KOPT-K1 (cell line): ENCODE measurements at regions not wholly inside any gene's neighbourhood (a gene's known extent, or its start where the extent isn't known, plus 50 kb on each side); places are given as distances from the start of the nearest gene placed in this dataset.

Experiments
- H3K27ac ChIP-seq: fragments of 200-600 bp; sonication (generic); 2 replicates; pipeline ENCODE4 v1.5.1; 2016; ENCODE audit warnings: antibody characterized with exemption, mild to moderate bottlenecking, low read depth, low read length; ENCODE audit not compliant: poor library complexity, severe bottlenecking
- H3K36me3 ChIP-seq: fragments of 200-600 bp; sonication (generic); 2 replicates; pipeline ENCODE4 v1.5.1; 2017; ENCODE audit warnings: antibody characterized with exemption, mild to moderate bottlenecking, low read length, moderate library complexity; ENCODE audit not compliant: insufficient read depth
- H3K9me3 ChIP-seq: fragments of 200-600 bp; sonication (generic); 2 replicates; pipeline ENCODE4 v1.5.1; 2017; ENCODE audit warnings: antibody characterized with exemption, low read length, mild to moderate bottlenecking; ENCODE audit not compliant: insufficient read depth, poor library complexity, severe bottlenecking

- no peak overlapping the region for H3K27ac ChIP-seq
- H3K9me3 ChIP-seq = no peaks in the 10 kb centered on the region
- no peaks in the 10 kb centered on the region for H3K36me3 ChIP-seq
These were observed 946.2 kb downstream of the STPG2 start for GRCh38 chr4:97197106-97197505.

GRCh38 chr4:97208749-97209148 is 934.5 kb downstream of the STPG2 start:
- H3K27ac ChIP-seq = no peak overlapping the region
- no peaks in the 10 kb centered on the region for H3K9me3 ChIP-seq
- no peaks in the 10 kb centered on the region for H3K36me3 ChIP-seq

- Histone ChIP-seq H3K27ac (no peak overlapping the region), H3K9me3 (no peaks in the 10 kb centered on the region), H3K36me3 (no peaks in the 10 kb centered on the region)
These were observed 927.8 kb downstream of the STPG2 start for GRCh38 chr4:97215409-97215941.

GRCh38 chr4:97216046-97216445 is 927.2 kb downstream of the STPG2 start:
- H3K27ac ChIP-seq = no peak overlapping the region
- no peaks in the 10 kb centered on the region for H3K36me3 ChIP-seq
- H3K9me3 ChIP-seq = no peaks in the 10 kb centered on the region

GRCh38 chr4:97235521-97235920 is 907.8 kb downstream of the STPG2 start:
- no peak overlapping the region for H3K27ac ChIP-seq

GRCh38 chr4:97238956-97239666 is 904.2 kb downstream of the STPG2 start:
- Histone ChIP-seq H3K36me3 (no peaks in the 10 kb centered on the region), H3K9me3 (no peaks in the 10 kb centered on the region), H3K27ac (no peak overlapping the region)

More at GRCh38 chr4:97235521-97235920, 907.8 kb downstream of the STPG2 start:
- Histone ChIP-seq H3K9me3 (no peaks in the 10 kb centered on the region), H3K36me3 (no peaks in the 10 kb centered on the region)

GRCh38 chr4:97239667-97239997 is 903.6 kb downstream of the STPG2 start:
- Histone ChIP-seq H3K36me3 (no peaks in the 10 kb centered on the region), H3K27ac (no peak overlapping the region), H3K9me3 (no peaks in the 10 kb centered on the region)

GRCh38 chr4:97252615-97253154 is 890.6 kb downstream of the STPG2 start:
- Histone ChIP-seq H3K36me3 (no peaks in the 10 kb centered on the region), H3K27ac (no peak overlapping the region)

GRCh38 chr4:97262769-97263168 is 880.5 kb downstream of the STPG2 start:
- H3K27ac ChIP-seq = no peak overlapping the region
- no peaks in the 10 kb centered on the region for H3K36me3 ChIP-seq
- no peaks in the 10 kb centered on the region for H3K9me3 ChIP-seq

More at GRCh38 chr4:97252615-97253154, 890.6 kb downstream of the STPG2 start:
- no peaks in the 10 kb centered on the region for H3K9me3 ChIP-seq

GRCh38 chr4:97270051-97270450 is 873.2 kb downstream of the STPG2 start:
- H3K9me3 ChIP-seq = no peaks in the 10 kb centered on the region
- no peak overlapping the region for H3K27ac ChIP-seq
- no peaks in the 10 kb centered on the region for H3K36me3 ChIP-seq

- Histone ChIP-seq H3K27ac (no peak overlapping the region), H3K9me3 (no peaks in the 10 kb centered on the region), H3K36me3 (no peaks in the 10 kb centered on the region)
These were observed 863.9 kb downstream of the STPG2 start for GRCh38 chr4:97279391-97279790.

GRCh38 chr4:97300561-97300960 is 842.7 kb downstream of the STPG2 start:
- H3K27ac ChIP-seq = no peak overlapping the region
- H3K9me3 ChIP-seq = peaks cover 23% of the 10 kb centered on the region
- no peaks in the 10 kb centered on the region for H3K36me3 ChIP-seq

GRCh38 chr4:97305351-97305750 is 837.9 kb downstream of the STPG2 start:
- no peaks in the 10 kb centered on the region for H3K36me3 ChIP-seq
- no peak overlapping the region for H3K27ac ChIP-seq
- peaks cover 12% of the 10 kb centered on the region for H3K9me3 ChIP-seq

- H3K27ac ChIP-seq = no peak overlapping the region
- no peaks in the 10 kb centered on the region for H3K9me3 ChIP-seq
- H3K36me3 ChIP-seq = no peaks in the 10 kb centered on the region
These were observed 834.2 kb downstream of the STPG2 start for GRCh38 chr4:97309121-97309520.

- no peak overlapping the region for H3K27ac ChIP-seq
- no peaks in the 10 kb centered on the region for H3K9me3 ChIP-seq
- H3K36me3 ChIP-seq = no peaks in the 10 kb centered on the region
These were observed 826.1 kb downstream of the STPG2 start for GRCh38 chr4:97317201-97317600.

- H3K9me3 ChIP-seq = no peaks in the 10 kb centered on the region
- H3K36me3 ChIP-seq = no peaks in the 10 kb centered on the region
- H3K27ac ChIP-seq = no peak overlapping the region
These were observed 825.6 kb downstream of the STPG2 start for GRCh38 chr4:97317671-97318070.
